ENCODE measurements at regions not wholly inside any gene's neighbourhood (a gene's known extent, or its start where the extent isn't known, plus 50 kb on each side); places are given as distances from the start of the nearest gene placed in this dataset.

- H3K79me2 ChIP-seq (replicated peaks; ENCODE audit: insufficient read depth) = no peaks in the 10 kb centered on the region
- H3K27ac ChIP-seq (ENCODE audit: low read depth) = 0 out of 2 replicates have a peak overlapping the region, but pooled peaks have one; percentile 45
- Mint-ChIP-seq H3K9me3 (no peaks in the 10 kb centered on the region), H3K36me3 (ENCODE audit: low read depth) (no peaks in the 10 kb centered on the region; the same call in 2 of the 3 replicates), H3K4me1 (peaks cover 19% of the 10 kb centered on the region), H3K27ac (no peak overlapping the region), H3K4me3 (no peak overlapping the region), H3K27me3 (ENCODE audit: insufficient read depth, low read depth, poor library complexity) (peaks cover 6% of the 10 kb centered on the region)
- no peaks in the 10 kb centered on the region for H3K9me2 ChIP-seq (ENCODE audit: insufficient read depth)
- no peak overlapping the region for H3K4me3 ChIP-seq
- H2AFZ ChIP-seq = peak overlapping the region; percentile 23; the same call in 1 of the 2 replicates
- H4K20me1 ChIP-seq (replicated peaks; ENCODE audit: insufficient read depth) = no peaks in the 10 kb centered on the region
- H3K27me3 ChIP-seq (ENCODE audit: insufficient read depth) = no peaks in the 10 kb centered on the region
- TF ChIP-seq STAT1 (IDR thresholded peaks at IDR 0.05; ENCODE audit: unreplicated experiment) (no peak), ZNF114 (CRISPR knock-in tag; IDR thresholded peaks at IDR 0.05) (no peak), CTCF (conservative IDR thresholded peaks at IDR 0.05; ENCODE audit: low read depth in 2 of 2) (peak in 1 of 2 experiments; percentile 35; a peak in 1 of 4 replicates)
- no peaks in the 10 kb centered on the region for H3F3A ChIP-seq (replicated peaks; ENCODE audit: low read depth)
- ATAC-seq = peak; percentile 18; the same call in 2 of the 3 replicates
- no peak for DNase-seq (ENCODE audit: low spot score)
- H3K36me3 ChIP-seq (ENCODE audit: insufficient read depth) = no peaks in the 10 kb centered on the region
- H3K4me1 ChIP-seq (ENCODE audit: insufficient read depth) = no peaks in the 10 kb centered on the region
- H3K4me2 ChIP-seq = no peak overlapping the region
Measured at GRCh38 chr6:170221753-170222400, 69.0 kb downstream of the DLL1 start.

GRCh38 chr6:170221052-170221752 is 69.7 kb downstream of the DLL1 start:
- no peak overlapping the region for H2AFZ ChIP-seq
- Mint-ChIP-seq H3K4me1 (peaks cover 18% of the 10 kb centered on the region), H3K9me3 (no peaks in the 10 kb centered on the region), H3K4me3 (no peak overlapping the region), H3K27ac (no peak overlapping the region), H3K36me3 (ENCODE audit: low read depth) (no peaks in the 10 kb centered on the region; the same call in 2 of the 3 replicates), H3K27me3 (ENCODE audit: insufficient read depth, low read depth, poor library complexity) (peaks cover 3% of the 10 kb centered on the region)
- H3K79me2 ChIP-seq (replicated peaks; ENCODE audit: insufficient read depth) = no peaks in the 10 kb centered on the region
- H4K20me1 ChIP-seq (replicated peaks; ENCODE audit: insufficient read depth) = no peaks in the 10 kb centered on the region
- no peak for DNase-seq (ENCODE audit: low spot score)
- H3K4me1 ChIP-seq (ENCODE audit: insufficient read depth) = no peaks in the 10 kb centered on the region
- no peak overlapping the region for H3K4me2 ChIP-seq
- no peaks in the 10 kb centered on the region for H3K36me3 ChIP-seq (ENCODE audit: insufficient read depth)
- no peaks in the 10 kb centered on the region for H3K9me2 ChIP-seq (ENCODE audit: insufficient read depth)
- H3K4me3 ChIP-seq = no peak overlapping the region
- no peak for ATAC-seq
- no peak overlapping the region for H3K27ac ChIP-seq (ENCODE audit: low read depth)
- no peaks in the 10 kb centered on the region for H3K27me3 ChIP-seq (ENCODE audit: insufficient read depth)
- no peaks in the 10 kb centered on the region for H3F3A ChIP-seq (replicated peaks; ENCODE audit: low read depth)
- no peak for TF ChIP-seq EZH2 (IDR thresholded peaks at IDR 0.05; ENCODE audit: low read depth, unreplicated experiment)
- TF ChIP-seq EZH2phosphoT487 (IDR thresholded peaks at IDR 0.05; ENCODE audit: unreplicated experiment) = no peak
- TF ChIP-seq ZNF462 (CRISPR knock-in tag; IDR thresholded peaks at IDR 0.05) = no peak
- no peak for TF ChIP-seq ETS1 (IDR thresholded peaks at IDR 0.05)

Measured in GM23338 (cell line).